ENCODE measurements at regions not wholly inside any gene's neighbourhood (a gene's known extent, or its start where the extent isn't known, plus 50 kb on each side); places are given as distances from the start of the nearest gene placed in this dataset.

DNA sequence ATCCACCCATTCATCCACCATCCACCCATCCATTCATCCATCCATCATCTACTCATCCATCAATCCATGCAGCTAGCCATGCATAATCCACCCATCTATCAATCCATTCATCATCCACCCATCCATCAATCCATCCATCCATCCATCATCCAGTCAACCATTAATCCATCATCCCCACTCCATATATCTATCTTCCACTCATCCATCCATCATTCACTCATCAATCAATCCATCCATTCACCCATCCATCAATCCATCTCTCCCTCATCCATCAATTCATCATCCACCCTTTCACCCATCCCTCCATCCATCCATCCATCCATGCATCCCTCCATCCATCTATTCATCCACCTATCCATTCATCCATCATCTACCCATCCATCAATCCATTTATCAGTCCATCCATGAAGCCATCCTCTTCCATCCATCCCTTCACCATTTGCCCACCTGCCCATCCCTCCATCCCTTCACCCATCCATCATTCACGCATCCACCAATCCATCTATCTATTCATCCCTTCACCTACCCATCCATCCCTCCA lies 689.4 kb downstream of the BRD1 start (continued):
- TF ChIP-seq, protein P1, sequence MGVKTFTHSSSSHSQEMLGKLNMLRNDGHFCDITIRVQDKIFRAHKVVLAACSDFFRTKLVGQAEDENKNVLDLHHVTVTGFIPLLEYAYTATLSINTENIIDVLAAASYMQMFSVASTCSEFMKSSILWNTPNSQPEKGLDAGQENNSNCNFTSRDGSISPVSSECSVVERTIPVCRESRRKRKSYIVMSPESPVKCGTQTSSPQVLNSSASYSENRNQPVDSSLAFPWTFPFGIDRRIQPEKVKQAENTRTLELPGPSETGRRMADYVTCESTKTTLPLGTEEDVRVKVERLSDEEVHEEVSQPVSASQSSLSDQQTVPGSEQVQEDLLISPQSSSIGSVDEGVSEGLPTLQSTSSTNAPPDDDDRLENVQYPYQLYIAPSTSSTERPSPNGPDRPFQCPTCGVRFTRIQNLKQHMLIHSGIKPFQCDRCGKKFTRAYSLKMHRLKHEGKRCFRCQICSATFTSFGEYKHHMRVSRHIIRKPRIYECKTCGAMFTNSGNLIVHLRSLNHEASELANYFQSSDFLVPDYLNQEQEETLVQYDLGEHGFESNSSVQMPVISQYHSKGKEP (tag by site-specific recombination; IDR thresholded peaks at IDR 0.05), result no peak
- no peak for TF ChIP-seq REPIN1 (tag by site-specific recombination; IDR thresholded peaks at IDR 0.05; ENCODE audit: low read depth)

DNA sequence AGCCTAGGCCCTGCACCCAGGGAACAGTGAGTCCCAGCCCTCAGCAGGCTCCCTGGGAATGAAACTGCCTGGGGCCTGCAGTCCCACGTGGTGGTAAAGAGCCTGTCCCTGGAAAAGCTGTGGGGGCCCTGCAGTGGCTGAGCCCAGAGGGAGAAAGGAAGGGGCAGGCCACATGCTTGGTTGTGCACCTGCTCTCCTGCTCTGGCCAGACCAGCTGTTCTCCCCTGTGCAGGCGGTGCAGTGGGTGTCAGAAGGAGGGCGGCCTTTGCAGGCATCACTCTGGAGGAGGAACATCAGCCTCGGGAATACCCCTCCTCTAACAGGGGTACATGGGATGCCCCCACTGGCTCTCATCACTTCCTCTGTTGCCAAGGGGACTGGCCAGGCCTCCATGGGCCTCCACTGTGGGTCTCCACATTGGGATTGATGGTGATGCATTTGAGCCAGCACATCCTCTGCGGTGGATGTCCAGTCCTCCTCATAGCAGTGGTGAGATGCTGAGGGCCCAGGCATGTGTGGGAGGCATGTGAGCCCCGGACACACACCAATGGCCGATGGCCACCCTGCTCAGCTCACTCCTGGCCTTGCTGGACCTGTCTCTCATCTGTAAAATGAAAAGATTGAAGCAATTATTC lies 690.4 kb downstream of the BRD1 start:
- Histone ChIP-seq H3K27ac (ENCODE audit: extremely low read depth, low read depth, low read length) (no peak overlapping the region), H3K9me3 (ENCODE audit: control insufficient read depth, insufficient read depth, low read depth, low read length) (no peaks in the 10 kb centered on the region), H3K4me3 (ENCODE audit: low read depth, low read length) (no peak overlapping the region), H3K4me1 (ENCODE audit: control insufficient read depth, insufficient read depth, low read length) (no peaks in the 10 kb centered on the region), H3K36me3 (ENCODE audit: control insufficient read depth in 2 of 2, insufficient read depth in 1 of 2, low read length in 2 of 2) (no peaks in the 10 kb centered on the region)
- POLR2A ChIA-PET, result no interaction called here
- no peak for TF ChIP-seq ZNF623 (tag by site-specific recombination; IDR thresholded peaks at IDR 0.05)
- TF ChIP-seq SCRT2 (tag by site-specific recombination; IDR thresholded peaks at IDR 0.05), result no peak
- TF ChIP-seq ZNF211 (tag by site-specific recombination; IDR thresholded peaks at IDR 0.05; ENCODE audit: low read depth), result no peak
- CTCF ChIA-PET, result no interaction called here

DNA sequence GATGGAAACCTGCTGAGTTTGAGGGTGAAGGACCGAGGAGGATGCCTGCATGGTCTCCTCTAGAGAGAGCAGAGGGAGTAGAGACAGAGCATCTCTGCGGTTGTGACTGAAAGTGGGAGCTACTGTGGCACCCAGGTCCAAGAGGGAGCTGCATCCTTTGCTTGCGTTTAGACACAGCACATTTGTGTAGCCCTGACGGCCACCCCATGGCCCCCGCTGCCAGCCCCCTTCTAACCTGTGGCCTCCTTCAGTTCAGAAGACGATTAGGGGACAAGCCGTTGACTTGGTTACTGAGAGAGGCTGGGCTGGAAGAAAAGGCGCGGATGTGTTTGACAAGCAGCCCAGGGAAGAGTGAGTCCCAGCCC lies 690.9 kb downstream of the BRD1 start:
- POLR2A ChIA-PET, result no interaction called here
- Histone ChIP-seq H3K27ac (ENCODE audit: extremely low read depth, low read depth, low read length) (no peak overlapping the region), H3K36me3 (ENCODE audit: control insufficient read depth in 2 of 2, insufficient read depth in 1 of 2, low read length in 2 of 2) (no peaks in the 10 kb centered on the region), H3K4me3 (ENCODE audit: low read depth, low read length) (no peak overlapping the region), H3K9me3 (ENCODE audit: control insufficient read depth, insufficient read depth, low read depth, low read length) (no peaks in the 10 kb centered on the region), H3K4me1 (ENCODE audit: control insufficient read depth, insufficient read depth, low read length) (no peaks in the 10 kb centered on the region)
- no peak for TF ChIP-seq KLF8 (tag by site-specific recombination; IDR thresholded peaks at IDR 0.05)
- TF ChIP-seq ZNF354C (tag by site-specific recombination; IDR thresholded peaks at IDR 0.05; ENCODE audit: borderline replicate concordance, low read depth), result no peak
- no peak for TF ChIP-seq ZNF10 (tag by site-specific recombination; IDR thresholded peaks at IDR 0.05)
- TF ChIP-seq, protein P2, sequence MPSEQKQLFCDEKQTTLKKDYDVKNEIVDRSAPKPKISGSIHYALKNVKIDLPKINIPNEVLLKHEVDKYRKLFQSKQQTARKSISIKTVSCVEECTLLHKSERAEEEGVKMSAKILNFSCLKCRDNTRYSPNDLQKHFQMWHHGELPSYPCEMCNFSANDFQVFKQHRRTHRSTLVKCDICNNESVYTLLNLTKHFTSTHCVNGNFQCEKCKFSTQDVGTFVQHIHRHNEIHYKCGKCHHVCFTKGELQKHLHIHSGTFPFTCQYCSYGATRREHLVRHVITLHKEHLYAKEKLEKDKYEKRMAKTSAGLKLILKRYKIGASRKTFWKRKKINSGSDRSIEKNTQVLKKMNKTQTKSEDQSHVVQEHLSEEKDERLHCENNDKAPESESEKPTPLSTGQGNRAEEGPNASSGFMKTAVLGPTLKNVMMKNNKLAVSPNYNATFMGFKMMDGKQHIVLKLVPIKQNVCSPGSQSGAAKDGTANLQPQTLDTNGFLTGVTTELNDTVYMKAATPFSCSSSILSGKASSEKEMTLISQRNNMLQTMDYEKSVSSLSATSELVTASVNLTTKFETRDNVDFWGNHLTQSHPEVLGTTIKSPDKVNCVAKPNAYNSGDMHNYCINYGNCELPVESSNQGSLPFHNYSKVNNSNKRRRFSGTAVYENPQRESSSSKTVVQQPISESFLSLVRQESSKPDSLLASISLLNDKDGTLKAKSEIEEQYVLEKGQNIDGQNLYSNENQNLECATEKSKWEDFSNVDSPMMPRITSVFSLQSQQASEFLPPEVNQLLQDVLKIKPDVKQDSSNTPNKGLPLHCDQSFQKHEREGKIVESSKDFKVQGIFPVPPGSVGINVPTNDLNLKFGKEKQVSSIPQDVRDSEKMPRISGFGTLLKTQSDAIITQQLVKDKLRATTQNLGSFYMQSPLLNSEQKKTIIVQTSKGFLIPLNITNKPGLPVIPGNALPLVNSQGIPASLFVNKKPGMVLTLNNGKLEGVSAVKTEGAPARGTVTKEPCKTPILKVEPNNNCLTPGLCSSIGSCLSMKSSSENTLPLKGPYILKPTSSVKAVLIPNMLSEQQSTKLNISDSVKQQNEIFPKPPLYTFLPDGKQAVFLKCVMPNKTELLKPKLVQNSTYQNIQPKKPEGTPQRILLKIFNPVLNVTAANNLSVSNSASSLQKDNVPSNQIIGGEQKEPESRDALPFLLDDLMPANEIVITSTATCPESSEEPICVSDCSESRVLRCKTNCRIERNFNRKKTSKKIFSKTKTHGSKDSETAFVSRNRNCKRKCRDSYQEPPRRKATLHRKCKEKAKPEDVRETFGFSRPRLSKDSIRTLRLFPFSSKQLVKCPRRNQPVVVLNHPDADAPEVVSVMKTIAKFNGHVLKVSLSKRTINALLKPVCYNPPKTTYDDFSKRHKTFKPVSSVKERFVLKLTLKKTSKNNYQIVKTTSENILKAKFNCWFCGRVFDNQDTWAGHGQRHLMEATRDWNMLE (tag by site-specific recombination; conservative IDR thresholded peaks at IDR 0.05; ENCODE audit: low read depth), result no peak
- TF ChIP-seq, protein P3, sequence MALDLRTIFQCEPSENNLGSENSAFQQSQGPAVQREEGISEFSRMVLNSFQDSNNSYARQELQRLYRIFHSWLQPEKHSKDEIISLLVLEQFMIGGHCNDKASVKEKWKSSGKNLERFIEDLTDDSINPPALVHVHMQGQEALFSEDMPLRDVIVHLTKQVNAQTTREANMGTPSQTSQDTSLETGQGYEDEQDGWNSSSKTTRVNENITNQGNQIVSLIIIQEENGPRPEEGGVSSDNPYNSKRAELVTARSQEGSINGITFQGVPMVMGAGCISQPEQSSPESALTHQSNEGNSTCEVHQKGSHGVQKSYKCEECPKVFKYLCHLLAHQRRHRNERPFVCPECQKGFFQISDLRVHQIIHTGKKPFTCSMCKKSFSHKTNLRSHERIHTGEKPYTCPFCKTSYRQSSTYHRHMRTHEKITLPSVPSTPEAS (tag by site-specific recombination; IDR thresholded peaks at IDR 0.05), result no peak
- TF ChIP-seq, protein P4, sequence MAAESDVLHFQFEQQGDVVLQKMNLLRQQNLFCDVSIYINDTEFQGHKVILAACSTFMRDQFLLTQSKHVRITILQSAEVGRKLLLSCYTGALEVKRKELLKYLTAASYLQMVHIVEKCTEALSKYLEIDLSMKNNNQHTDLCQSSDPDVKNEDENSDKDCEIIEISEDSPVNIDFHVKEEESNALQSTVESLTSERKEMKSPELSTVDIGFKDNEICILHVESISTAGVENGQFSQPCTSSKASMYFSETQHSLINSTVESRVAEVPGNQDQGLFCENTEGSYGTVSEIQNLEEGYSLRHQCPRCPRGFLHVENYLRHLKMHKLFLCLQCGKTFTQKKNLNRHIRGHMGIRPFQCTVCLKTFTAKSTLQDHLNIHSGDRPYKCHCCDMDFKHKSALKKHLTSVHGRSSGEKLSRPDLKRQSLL (tag by site-specific recombination; IDR thresholded peaks at IDR 0.05), result no peak
- no peak for TF ChIP-seq ZNF654 (tag by site-specific recombination; IDR thresholded peaks at IDR 0.05; ENCODE audit: low read depth)
- no peak for TF ChIP-seq TRIM28 (IDR thresholded peaks at IDR 0.05; ENCODE audit: borderline replicate concordance, low read length)
- no peak for TF ChIP-seq YY2 (tag by site-specific recombination; IDR thresholded peaks at IDR 0.05)
- CTCF ChIA-PET, result no interaction called here
